ENCODE measurements at regions not wholly inside any gene's neighbourhood (a gene's known extent, or its start where the extent isn't known, plus 50 kb on each side); places are given as distances from the start of the nearest gene placed in this dataset.

- TF ChIP-seq ZFP3 (CRISPR knock-in tag; IDR thresholded peaks at IDR 0.05) = no peak
Observed at GRCh38 chr3:20540066-20540465, 354.1 kb upstream of the SGO1 start (continued).

- no peak for ATAC-seq
- no peak for TF ChIP-seq ARNTL (CRISPR knock-in tag; IDR thresholded peaks at IDR 0.05; ENCODE audit: borderline replicate concordance, low read depth)
Observed at GRCh38 chr3:20539666-20540065, 353.7 kb upstream of the SGO1 start.

- no peak for ATAC-seq
Observed at GRCh38 chr3:20537234-20537633, 351.2 kb upstream of the SGO1 start.

GRCh38 chr3:20529911-20530310 is 343.9 kb upstream of the SGO1 start:
- TF ChIP-seq TOX (CRISPR knock-in tag; IDR thresholded peaks at IDR 0.05; ENCODE audit: borderline replicate concordance) = no peak
- no peak for TF ChIP-seq GLIS3 (CRISPR knock-in tag; IDR thresholded peaks at IDR 0.05)
- TF ChIP-seq ZFP3 (CRISPR knock-in tag; IDR thresholded peaks at IDR 0.05) = no peak
- no peak for TF ChIP-seq TCF4 (CRISPR knock-in tag; IDR thresholded peaks at IDR 0.05; ENCODE audit: borderline replicate concordance)
- TF ChIP-seq RARB (CRISPR knock-in tag; IDR thresholded peaks at IDR 0.05) = no peak
- no peak for TF ChIP-seq POU6F1 (CRISPR knock-in tag; IDR thresholded peaks at IDR 0.05; ENCODE audit: borderline replicate concordance, low read depth)
- no peak for TF ChIP-seq ZC3H10 (CRISPR knock-in tag; IDR thresholded peaks at IDR 0.05)
- TF ChIP-seq PPARA (CRISPR knock-in tag; IDR thresholded peaks at IDR 0.05; ENCODE audit: borderline replicate concordance) = no peak
- TF ChIP-seq OSR1 (CRISPR knock-in tag; IDR thresholded peaks at IDR 0.05) = no peak
- no peak for TF ChIP-seq CSRNP3 (CRISPR knock-in tag; IDR thresholded peaks at IDR 0.05)
- TF ChIP-seq ZNF565 (CRISPR knock-in tag; conservative IDR thresholded peaks at IDR 0.05; ENCODE audit: low read depth) = no peak
- TF ChIP-seq ZNF8 (CRISPR knock-in tag; IDR thresholded peaks at IDR 0.05) = no peak
- no peak for ATAC-seq

More at GRCh38 chr3:20537234-20537633, 351.2 kb upstream of the SGO1 start:
- TF ChIP-seq ZFP30 (CRISPR knock-in tag; IDR thresholded peaks at IDR 0.05) = no peak
- no peak for TF ChIP-seq ZNF70 (CRISPR knock-in tag; IDR thresholded peaks at IDR 0.05)
- no peak for TF ChIP-seq ZNF8 (CRISPR knock-in tag; IDR thresholded peaks at IDR 0.05)
- no peak for TF ChIP-seq GLIS3 (CRISPR knock-in tag; IDR thresholded peaks at IDR 0.05)
- TF ChIP-seq TCF4 (CRISPR knock-in tag; IDR thresholded peaks at IDR 0.05; ENCODE audit: borderline replicate concordance) = no peak
- no peak for TF ChIP-seq ZC3H10 (CRISPR knock-in tag; IDR thresholded peaks at IDR 0.05)
- no peak for TF ChIP-seq ISL1 (CRISPR knock-in tag; IDR thresholded peaks at IDR 0.05)
- no peak for TF ChIP-seq CSRNP3 (CRISPR knock-in tag; IDR thresholded peaks at IDR 0.05)
- TF ChIP-seq ZFP3 (CRISPR knock-in tag; IDR thresholded peaks at IDR 0.05) = no peak

DNA sequence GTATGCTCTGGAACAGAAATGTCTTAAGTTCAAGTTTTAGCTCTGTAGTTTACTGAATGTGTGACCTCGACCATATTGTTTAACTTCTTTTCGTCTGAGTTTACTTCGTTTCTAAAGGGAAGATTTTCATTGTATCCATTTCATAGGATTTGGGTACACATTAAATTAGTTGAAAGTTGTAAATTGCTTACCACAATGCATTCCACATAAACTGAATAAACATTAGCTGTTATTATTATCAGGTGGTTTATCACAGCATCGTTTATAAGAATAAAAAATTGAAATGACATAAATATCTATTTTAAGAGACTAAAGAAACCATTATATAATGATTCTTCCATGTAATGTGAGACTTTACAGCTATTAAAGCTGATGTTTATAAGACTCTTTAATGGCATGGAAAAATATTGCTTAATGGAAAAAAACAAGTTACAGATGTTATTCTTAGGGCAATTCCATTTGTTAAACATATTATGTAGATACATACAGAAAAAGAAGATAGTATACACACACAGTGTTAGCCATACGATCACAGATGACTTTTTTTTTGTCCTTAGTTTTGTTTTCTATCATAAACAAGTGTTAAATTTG is 342.3 kb upstream of the SGO1 start:
- no peak for ATAC-seq
- TF ChIP-seq ZC3H10 (CRISPR knock-in tag; IDR thresholded peaks at IDR 0.05) (no peak), CSRNP3 (CRISPR knock-in tag; IDR thresholded peaks at IDR 0.05) (no peak), RARB (CRISPR knock-in tag; IDR thresholded peaks at IDR 0.05) (no peak)

DNA sequence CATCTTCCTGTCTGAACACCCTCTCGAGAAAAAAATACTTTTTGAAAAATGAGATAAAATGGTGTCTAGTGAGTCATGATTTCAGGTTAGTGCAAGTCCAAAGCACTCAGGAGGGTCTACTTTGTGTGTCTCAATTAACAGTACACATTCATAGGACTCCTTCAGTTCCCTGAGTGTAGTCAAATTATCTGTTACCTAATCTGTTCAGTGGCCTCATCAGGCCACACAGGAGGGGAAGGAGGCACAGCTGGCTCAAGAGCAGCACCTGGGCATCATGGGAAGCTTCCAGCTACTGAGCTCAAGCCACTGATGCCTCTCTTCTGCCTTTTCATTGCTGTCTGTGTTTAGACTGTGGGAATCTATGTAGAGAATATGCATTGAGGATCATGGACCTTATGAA is 341.4 kb upstream of the SGO1 start:
- no peak for ATAC-seq
- TF ChIP-seq RARB (CRISPR knock-in tag; IDR thresholded peaks at IDR 0.05) = no peak
- TF ChIP-seq TOX (CRISPR knock-in tag; IDR thresholded peaks at IDR 0.05; ENCODE audit: borderline replicate concordance) = no peak
- TF ChIP-seq TSHZ2 (CRISPR knock-in tag; IDR thresholded peaks at IDR 0.05) = no peak
- TF ChIP-seq GLIS3 (CRISPR knock-in tag; IDR thresholded peaks at IDR 0.05) = no peak
- TF ChIP-seq ARNTL (CRISPR knock-in tag; IDR thresholded peaks at IDR 0.05; ENCODE audit: borderline replicate concordance, low read depth) = no peak
- TF ChIP-seq TCF4 (CRISPR knock-in tag; IDR thresholded peaks at IDR 0.05; ENCODE audit: borderline replicate concordance) = no peak
- no peak for TF ChIP-seq CSRNP3 (CRISPR knock-in tag; IDR thresholded peaks at IDR 0.05)

All from SK-N-SH treated with all-trans-retinoic acid at 6 μM for 48 hours (cell line).